ENCODE measurements at regions not wholly inside any gene's neighbourhood (a gene's known extent, or its start where the extent isn't known, plus 50 kb on each side); places are given as distances from the start of the nearest gene placed in this dataset.

GRCh38 chr4:19659101-19659500 is 592.6 kb upstream of the SLIT2 start:
- TF ChIP-seq, protein P1, sequence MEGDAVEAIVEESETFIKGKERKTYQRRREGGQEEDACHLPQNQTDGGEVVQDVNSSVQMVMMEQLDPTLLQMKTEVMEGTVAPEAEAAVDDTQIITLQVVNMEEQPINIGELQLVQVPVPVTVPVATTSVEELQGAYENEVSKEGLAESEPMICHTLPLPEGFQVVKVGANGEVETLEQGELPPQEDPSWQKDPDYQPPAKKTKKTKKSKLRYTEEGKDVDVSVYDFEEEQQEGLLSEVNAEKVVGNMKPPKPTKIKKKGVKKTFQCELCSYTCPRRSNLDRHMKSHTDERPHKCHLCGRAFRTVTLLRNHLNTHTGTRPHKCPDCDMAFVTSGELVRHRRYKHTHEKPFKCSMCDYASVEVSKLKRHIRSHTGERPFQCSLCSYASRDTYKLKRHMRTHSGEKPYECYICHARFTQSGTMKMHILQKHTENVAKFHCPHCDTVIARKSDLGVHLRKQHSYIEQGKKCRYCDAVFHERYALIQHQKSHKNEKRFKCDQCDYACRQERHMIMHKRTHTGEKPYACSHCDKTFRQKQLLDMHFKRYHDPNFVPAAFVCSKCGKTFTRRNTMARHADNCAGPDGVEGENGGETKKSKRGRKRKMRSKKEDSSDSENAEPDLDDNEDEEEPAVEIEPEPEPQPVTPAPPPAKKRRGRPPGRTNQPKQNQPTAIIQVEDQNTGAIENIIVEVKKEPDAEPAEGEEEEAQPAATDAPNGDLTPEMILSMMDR (IDR thresholded peaks at IDR 0.05; ENCODE audit: insufficient read depth, missing control alignments) = no peak
- DNase-seq (ENCODE audit: insufficient read length, low spot score) (no peak), FAIRE-seq (no peak)

DNA sequence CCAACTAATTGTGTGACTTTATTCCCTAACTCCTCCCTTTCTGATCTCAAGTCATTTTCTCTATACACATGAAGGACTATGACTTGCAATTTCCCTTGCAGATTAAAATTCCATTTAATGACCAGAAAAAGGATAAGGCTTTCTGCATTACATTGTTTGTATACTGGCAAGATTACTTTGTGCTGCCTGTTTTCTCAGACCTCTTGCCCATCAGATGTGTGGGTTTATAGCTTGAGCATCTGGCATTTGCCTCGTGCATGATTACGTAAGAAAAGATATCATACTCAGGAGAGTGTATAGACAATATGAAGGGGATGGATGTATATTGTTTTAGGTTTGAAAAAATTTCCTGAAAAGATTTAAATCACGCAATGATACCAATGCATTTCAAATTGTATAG is 593.8 kb upstream of the SLIT2 start:
- TF ChIP-seq, protein P1 (IDR thresholded peaks at IDR 0.05; ENCODE audit: insufficient read depth, missing control alignments) = no peak
- DNase-seq (ENCODE audit: insufficient read length, low spot score) (no peak), FAIRE-seq (no peak)

DNA sequence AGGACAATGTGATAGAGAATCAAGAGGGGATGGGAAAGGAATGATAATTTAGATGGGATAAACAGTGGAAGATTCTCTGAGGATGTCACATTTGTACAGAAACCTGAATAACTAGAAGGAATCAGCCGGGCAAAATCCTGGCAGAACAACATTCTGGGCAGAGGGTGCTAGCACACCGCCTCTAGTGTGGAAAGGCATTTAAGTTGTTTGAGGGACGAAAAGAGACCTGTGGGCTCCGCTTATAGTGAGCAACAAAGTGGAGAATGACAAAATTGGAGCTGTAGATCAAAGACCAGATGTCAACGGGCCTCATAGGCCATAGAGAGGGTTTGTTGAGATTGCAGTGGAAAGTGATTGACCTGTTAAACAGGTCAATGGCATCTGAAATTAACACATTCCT is 596.0 kb upstream of the SLIT2 start:
- TF ChIP-seq, protein P1 (IDR thresholded peaks at IDR 0.05; ENCODE audit: insufficient read depth, missing control alignments) = no peak
- FAIRE-seq (no peak), DNase-seq (ENCODE audit: insufficient read length, low spot score) (no peak)

DNA sequence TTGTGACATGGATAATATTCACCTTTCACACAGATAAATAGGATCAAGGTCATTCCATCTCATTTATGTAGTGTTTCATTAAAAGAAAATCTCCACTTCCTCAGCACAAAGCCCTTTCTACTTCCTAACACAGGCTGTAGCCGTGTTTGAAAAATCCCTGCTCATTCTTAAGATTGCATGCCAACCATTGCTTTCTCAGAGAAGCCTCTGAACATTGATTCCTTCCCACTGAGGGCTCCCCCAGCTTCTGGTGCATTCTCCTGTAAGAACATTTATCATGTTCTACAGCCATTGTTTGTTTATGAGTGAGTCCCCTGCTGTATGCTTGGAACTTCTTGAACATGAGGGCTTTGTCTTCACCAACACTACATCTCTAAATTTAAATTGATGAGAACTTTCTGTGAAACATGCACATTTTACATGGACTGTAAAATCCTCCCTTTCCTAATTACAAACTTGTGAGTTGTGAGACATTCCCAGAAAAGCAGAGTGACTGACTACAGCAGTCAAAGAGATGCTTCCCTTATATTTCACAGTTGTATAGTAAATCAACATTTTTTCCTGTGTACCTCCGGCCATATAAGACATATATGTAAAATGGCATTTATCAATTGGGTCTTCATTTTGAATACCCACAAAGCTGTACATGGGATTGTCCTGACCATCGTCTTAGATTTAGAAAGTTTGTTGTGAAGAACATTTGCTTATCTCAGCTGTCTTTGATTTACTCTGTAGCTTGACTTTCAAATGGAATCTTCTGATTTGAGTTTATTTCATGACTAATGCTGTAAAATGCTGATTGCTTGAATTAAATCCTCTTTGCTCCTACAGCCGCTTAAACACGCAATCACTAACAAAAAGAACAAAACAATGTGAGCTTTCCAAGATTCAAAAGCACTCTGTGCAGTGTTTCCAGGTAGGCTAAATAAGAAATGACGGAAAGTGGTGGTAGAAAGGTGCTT is 600.5 kb upstream of the SLIT2 start:
- FAIRE-seq = no peak
- DNase-seq (ENCODE audit: insufficient read length, low spot score) = no peak
- TF ChIP-seq, protein P1 (IDR thresholded peaks at IDR 0.05; ENCODE audit: insufficient read depth, missing control alignments) = no peak

GRCh38 chr4:19645589-19645988 is 606.1 kb upstream of the SLIT2 start:
- FAIRE-seq = no peak
- DNase-seq (ENCODE audit: insufficient read length, low spot score) = no peak
- TF ChIP-seq, protein P1 (IDR thresholded peaks at IDR 0.05; ENCODE audit: insufficient read depth, missing control alignments) = no peak

- TF ChIP-seq, protein P1 (IDR thresholded peaks at IDR 0.05; ENCODE audit: insufficient read depth, missing control alignments) = no peak
Observed at GRCh38 chr4:19636451-19636850, 615.3 kb upstream of the SLIT2 start.

GRCh38 chr4:19631814-19632213 is 619.9 kb upstream of the SLIT2 start:
- TF ChIP-seq, protein P1 (IDR thresholded peaks at IDR 0.05; ENCODE audit: insufficient read depth, missing control alignments) = no peak
- no peak for DNase-seq (ENCODE audit: insufficient read length, low spot score)
- no peak for FAIRE-seq

More at GRCh38 chr4:19636451-19636850, 615.3 kb upstream of the SLIT2 start:
- FAIRE-seq (no peak), DNase-seq (ENCODE audit: insufficient read length, low spot score) (no peak)
